ENCODE measurements at regions not wholly inside any gene's neighbourhood (a gene's known extent, or its start where the extent isn't known, plus 50 kb on each side); places are given as distances from the start of the nearest gene placed in this dataset.

GRCh38 chr6:6820641-6821238 lies 232.2 kb downstream of the LY86 start:
- Histone ChIP-seq H3K27me3 (no peaks in the 10 kb centered on the region), H3K27ac (peak overlapping the region in 1 of 5 donors; percentile 49), H3K36me3 (no peaks in the 10 kb centered on the region), H3K4me3 (no peak overlapping the region), H3K4me1 (peaks cover 0 to 14% (median 8%) of the 10 kb centered on the region in 4 donors), H3K9me3 (no peaks in the 10 kb centered on the region)
- TF ChIP-seq POLR2AphosphoS5 (IDR thresholded peaks at IDR 0.05) (peak in 1 of 3 donors; percentile 44), EP300 (IDR thresholded peaks at IDR 0.05) (no peak)
- peak; percentile 74 to 79 for DNase-seq
- intact Hi-C loops (cut with DNase I; ENCODE audit: low total_unique reads): no loop called here
- WGBS, 5 donors: 35 to 61% (median 40%) methylated on average over 10 of the region's 10 CpGs

- TF ChIP-seq CTCF (IDR thresholded peaks at IDR 0.05): no peak
- 72 to 88% (median 85%) methylated on average over 3 of the region's 3 CpGs for WGBS, 5 donors
- no peaks in the 10 kb centered on the region for H3K9me3 ChIP-seq
- H3K27ac ChIP-seq: no peak overlapping the region
- no peaks in the 10 kb centered on the region for H3K36me3 ChIP-seq
- no peak overlapping the region for H3K4me3 ChIP-seq
- peaks cover 5 to 21% (median 15%) of the 10 kb centered on the region in 4 donors for H3K4me1 ChIP-seq
- intact Hi-C loops (cut with DNase I; ENCODE audit: low total_unique reads): no loop called here
- DNase-seq: no peak
- H3K27me3 ChIP-seq: no peaks in the 10 kb centered on the region
Measured at GRCh38 chr6:6821639-6822261, 233.2 kb downstream of the LY86 start.

- intact Hi-C loops (cut with DNase I; ENCODE audit: low total_unique reads): no loop called here
- no peak for TF ChIP-seq CTCF (IDR thresholded peaks at IDR 0.05)
- TF ChIP-seq EP300 (IDR thresholded peaks at IDR 0.05): no peak
- TF ChIP-seq POLR2AphosphoS5 (IDR thresholded peaks at IDR 0.05): no peak
- TF ChIP-seq POLR2A (IDR thresholded peaks at IDR 0.05): no peak
- Histone ChIP-seq H3K27ac (no peak overlapping the region), H3K36me3 (no peaks in the 10 kb centered on the region), H3K9me3 (no peaks in the 10 kb centered on the region), H3K27me3 (no peaks in the 10 kb centered on the region), H3K4me3 (no peak overlapping the region), H3K4me1 (peaks cover 7 to 26% (median 16%) of the 10 kb centered on the region in 4 donors)
- no peak for DNase-seq
- WGBS, 5 donors: 70 to 79% (median 73%) methylated on average over 6 of the region's 6 CpGs
Measured at GRCh38 chr6:6823030-6823429, 234.5 kb downstream of the LY86 start.

GRCh38 chr6:6823568-6824224 lies 235.2 kb downstream of the LY86 start:
- Histone ChIP-seq H3K4me3 (no peak overlapping the region), H3K9me3 (no peaks in the 10 kb centered on the region), H3K27me3 (no peaks in the 10 kb centered on the region), H3K36me3 (no peaks in the 10 kb centered on the region), H3K4me1 (peaks cover 7 to 26% (median 16%) of the 10 kb centered on the region in 4 donors), H3K27ac (no peak overlapping the region)
- intact Hi-C loops (cut with DNase I; ENCODE audit: low total_unique reads): no loop called here
- 30 to 66% (median 50%) methylated on average over 5 of the region's 5 CpGs for WGBS, 5 donors
- peak in 1 of 2 donors; percentile 36 for DNase-seq
- TF ChIP-seq CTCF (IDR thresholded peaks at IDR 0.05): no peak
- TF ChIP-seq EP300 (IDR thresholded peaks at IDR 0.05): no peak
- no peak for TF ChIP-seq POLR2A (IDR thresholded peaks at IDR 0.05)

- TF ChIP-seq CTCF (IDR thresholded peaks at IDR 0.05): no peak
- no peak for TF ChIP-seq EP300 (IDR thresholded peaks at IDR 0.05)
- no peak for TF ChIP-seq POLR2AphosphoS5 (IDR thresholded peaks at IDR 0.05)
- TF ChIP-seq POLR2A (IDR thresholded peaks at IDR 0.05): no peak
- no peak for DNase-seq
- H3K4me3 ChIP-seq: no peak overlapping the region
- H3K36me3 ChIP-seq: no peaks in the 10 kb centered on the region
- intact Hi-C loops (cut with DNase I; ENCODE audit: low total_unique reads): no loop called here
- WGBS, 5 donors: 87 to 99% (median 94%) methylated on average over 6 of the region's 6 CpGs
- no peak overlapping the region for H3K27ac ChIP-seq
- H3K27me3 ChIP-seq: no peaks in the 10 kb centered on the region
- H3K4me1 ChIP-seq: peaks cover 7 to 26% (median 16%) of the 10 kb centered on the region in 4 donors
- no peaks in the 10 kb centered on the region for H3K9me3 ChIP-seq
Measured at GRCh38 chr6:6824381-6824780, 235.9 kb downstream of the LY86 start.

All from stomach (tissue), 8 donors.